Skeletal muscle satellite cell (primary cell): ENCODE measurements at regions not wholly inside any gene's neighbourhood (a gene's known extent, or its start where the extent isn't known, plus 50 kb on each side); places are given as distances from the start of the nearest gene placed in this dataset.
"Not testable (repeated sequence)": the region's sequence is repeated elsewhere in the genome, so short reads cannot be mapped to it uniquely, and the experiment has no call there.

Experiments used
- H3K27me3 ChIP-seq: 2 replicates; pipeline ENCODE4 v1.7.0; 2013; ENCODE audit warnings: low read length; ENCODE audit not compliant: control insufficient read depth, insufficient read depth
- H3K36me3 ChIP-seq: 2 replicates; pipeline ENCODE4 v1.7.0; 2013; ENCODE audit warnings: mild to moderate bottlenecking, control low read depth, low read length; ENCODE audit not compliant: insufficient read depth
- H3K4me1 ChIP-seq: 2 replicates; pipeline ENCODE4 v1.7.0; 2013; ENCODE audit warnings: low read length; ENCODE audit not compliant: control insufficient read depth, insufficient read depth
- H3K4me2 ChIP-seq: 2 replicates; pipeline ENCODE4 v1.7.0; 2013; ENCODE audit warnings: mild to moderate bottlenecking, low read length
- H3K4me3 ChIP-seq: 2 replicates; pipeline ENCODE4 v1.7.0; 2013; ENCODE audit warnings: low read length
- H3K9ac ChIP-seq: 2 replicates; pipeline ENCODE4 v1.7.0; 2013; ENCODE audit warnings: mild to moderate bottlenecking, low read depth, low read length, moderate library complexity
- H3K9me3 ChIP-seq: replicated peaks from 2 replicates; pipeline ENCODE4 v1.7.0; 2013; ENCODE audit warnings: mild to moderate bottlenecking, control low read depth, low read length

DNA sequence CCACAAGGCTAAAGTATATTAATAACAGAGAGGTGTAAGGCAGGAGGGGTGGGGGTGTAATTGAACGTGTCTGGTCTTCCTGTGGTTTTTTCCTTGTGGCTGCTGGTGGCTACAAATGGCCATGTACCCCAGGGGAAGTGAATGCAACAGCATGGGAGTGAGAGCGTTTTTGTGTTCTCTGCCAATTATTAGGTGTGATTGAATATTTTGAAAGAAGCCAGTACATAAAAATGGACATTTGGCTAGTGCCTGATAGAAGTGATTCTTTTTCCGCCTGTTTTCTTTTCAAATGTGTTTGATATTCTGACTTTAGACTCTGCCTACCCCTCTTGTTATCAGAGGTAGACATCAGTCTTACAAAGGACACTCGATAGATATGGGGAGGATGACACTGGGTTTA is 141.3 kb downstream of the PRL start:
- H3K27me3 ChIP-seq = no peaks in the 10 kb centered on the region
- H3K4me1 ChIP-seq = peaks cover 2% of the 10 kb centered on the region
- no peak overlapping the region for H3K4me3 ChIP-seq
- H3K36me3 ChIP-seq = no peaks in the 10 kb centered on the region
- H3K9me3 ChIP-seq = no peaks in the 10 kb centered on the region
- H3K4me2 ChIP-seq = no peak overlapping the region
- no peak overlapping the region for H3K9ac ChIP-seq

DNA sequence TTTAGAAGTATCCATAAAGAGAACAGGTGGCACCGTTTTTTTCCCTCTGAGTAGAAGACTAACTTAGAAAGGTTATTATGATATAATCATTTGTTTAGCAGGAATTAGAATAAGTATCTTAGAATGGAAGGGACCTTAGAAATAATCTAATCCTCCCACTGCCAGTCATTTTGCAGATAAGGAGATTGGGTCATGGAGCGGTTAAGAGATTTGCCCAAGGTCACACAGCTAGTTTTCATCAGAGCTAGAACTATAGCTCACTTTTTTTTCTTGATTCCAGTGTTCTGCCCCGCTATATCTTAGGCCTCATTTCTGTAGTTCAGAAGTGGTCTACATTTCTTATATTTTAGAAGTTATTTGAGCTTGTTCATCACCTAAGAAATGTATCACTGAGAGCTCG is 139.6 kb downstream of the PRL start:
- no peaks in the 10 kb centered on the region for H3K27me3 ChIP-seq
- H3K4me3 ChIP-seq = no peak overlapping the region
- no peak overlapping the region for H3K9ac ChIP-seq
- no peaks in the 10 kb centered on the region for H3K9me3 ChIP-seq
- no peaks in the 10 kb centered on the region for H3K36me3 ChIP-seq
- H3K4me1 ChIP-seq = no peaks in the 10 kb centered on the region
- no peak overlapping the region for H3K4me2 ChIP-seq

DNA sequence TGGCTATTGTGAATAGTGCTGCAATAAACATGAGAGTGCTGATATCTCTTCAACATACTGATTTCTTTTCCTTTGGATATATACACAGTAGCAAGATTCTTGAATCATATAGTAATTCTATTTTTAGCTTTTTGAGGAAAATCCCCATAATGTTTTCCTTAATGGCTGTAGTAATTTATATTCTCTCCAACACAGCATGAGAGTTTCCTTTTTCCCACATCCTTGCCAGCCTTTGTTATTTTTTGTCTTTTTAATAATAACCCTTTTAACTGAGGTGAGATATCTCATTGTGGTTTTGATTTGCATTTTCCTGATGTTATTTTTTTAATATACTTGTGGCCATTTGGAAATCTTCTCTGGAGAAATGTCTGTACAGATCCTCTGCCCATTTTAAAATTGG is 132.6 kb downstream of the PRL start:
- Histone ChIP-seq H3K9me3 (no peaks in the 10 kb centered on the region), H3K4me3 (no peak overlapping the region), H3K27me3 (no peaks in the 10 kb centered on the region), H3K36me3 (no peaks in the 10 kb centered on the region), H3K9ac (no peak overlapping the region), H3K4me2 (no peak overlapping the region), H3K4me1 (no peaks in the 10 kb centered on the region)

DNA sequence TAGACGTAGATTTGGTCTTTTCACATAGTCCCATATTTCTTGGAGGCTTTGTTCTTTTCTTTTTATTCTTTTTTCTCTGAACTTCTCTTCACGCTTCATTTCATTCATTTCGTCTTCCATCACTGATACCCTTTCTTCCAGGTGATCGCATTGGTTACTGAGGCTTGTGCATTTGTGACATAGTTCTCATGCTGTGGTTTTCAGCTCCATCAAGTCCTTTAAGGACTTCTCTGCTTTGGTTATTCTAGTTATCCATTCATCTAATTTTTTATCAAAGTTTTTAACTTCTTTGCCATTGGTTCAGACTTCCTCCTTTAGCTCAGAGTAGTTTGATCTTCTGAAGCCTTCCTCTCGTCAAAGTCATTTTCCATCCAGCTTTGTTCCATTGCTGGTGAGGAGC is 125.8 kb downstream of the PRL start:
- H3K36me3 ChIP-seq, H3K9me3 ChIP-seq, H3K4me2 ChIP-seq, H3K27me3 ChIP-seq, H3K4me1 ChIP-seq, H3K4me3 ChIP-seq, H3K9ac ChIP-seq: not testable (repeated sequence)

DNA sequence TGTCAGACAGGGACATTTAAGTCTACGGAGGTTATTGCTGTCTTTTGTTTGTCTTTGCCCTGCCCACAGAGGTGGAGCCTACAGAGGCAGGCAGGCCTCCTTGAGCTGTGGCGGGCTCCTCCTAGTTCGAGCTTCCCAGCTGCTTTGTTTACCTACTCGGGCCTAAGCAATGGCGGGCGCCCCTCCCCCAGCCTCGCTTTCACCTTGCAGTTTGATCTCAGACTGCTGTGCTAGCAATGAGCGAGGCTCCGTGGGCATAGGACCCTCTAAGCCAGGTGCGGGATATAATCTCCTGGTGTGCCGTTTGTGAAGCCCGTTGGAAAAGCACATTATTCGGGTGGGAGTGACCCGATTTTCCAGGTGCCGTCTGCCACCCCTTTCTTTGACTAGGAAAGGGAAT is 125.0 kb downstream of the PRL start:
- H3K4me2 ChIP-seq, H3K4me1 ChIP-seq, H3K27me3 ChIP-seq, H3K9ac ChIP-seq, H3K9me3 ChIP-seq, H3K36me3 ChIP-seq, H3K4me3 ChIP-seq: not testable (repeated sequence)

DNA sequence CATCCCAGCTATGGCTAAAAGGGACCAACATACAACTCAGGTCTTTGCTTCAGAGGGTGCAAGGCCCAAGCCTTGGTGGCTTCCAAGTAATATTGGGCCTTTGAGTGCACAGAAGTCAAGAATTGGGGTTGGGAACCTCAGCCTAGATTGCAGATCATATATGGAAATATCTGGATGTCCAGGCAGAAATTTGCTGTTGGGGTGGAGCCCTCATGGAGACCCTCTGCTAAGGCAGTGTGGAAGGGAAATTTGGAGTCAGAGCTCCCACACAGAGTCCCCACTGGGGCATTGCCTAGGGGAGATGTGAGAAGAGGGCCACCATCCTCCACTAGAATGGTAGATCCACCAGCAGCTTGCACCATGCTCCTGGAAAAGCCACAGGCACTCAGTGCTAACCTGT is 123.5 kb downstream of the PRL start:
- Histone ChIP-seq H3K4me3 (no peak overlapping the region), H3K36me3 (no peaks in the 10 kb centered on the region), H3K27me3 (no peaks in the 10 kb centered on the region), H3K9me3 (peaks cover 8% of the 10 kb centered on the region), H3K9ac (no peak overlapping the region), H3K4me2 (no peak overlapping the region), H3K4me1 (no peaks in the 10 kb centered on the region)

DNA sequence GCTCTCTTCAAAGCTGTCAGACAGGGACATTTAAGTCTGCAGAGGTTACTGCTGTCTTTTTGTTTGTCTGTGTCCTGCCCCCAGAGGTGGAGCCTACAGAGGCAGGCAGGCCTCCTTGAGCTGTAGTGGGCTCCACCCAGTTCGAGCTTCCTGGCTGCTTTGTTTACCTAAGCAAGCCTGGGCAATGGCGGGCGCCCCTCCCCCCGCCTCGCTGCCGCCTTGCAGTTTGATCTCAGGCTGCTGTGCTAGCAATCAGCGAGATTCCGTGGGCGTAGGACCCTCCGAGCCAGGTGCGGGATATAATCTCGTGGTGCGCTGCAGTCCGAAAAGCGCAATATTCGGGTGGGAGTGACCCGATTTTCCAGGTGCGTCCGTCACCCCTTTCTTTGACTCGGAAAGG is 116.6 kb downstream of the PRL start:
- H3K9ac ChIP-seq, H3K36me3 ChIP-seq, H3K4me2 ChIP-seq, H3K9me3 ChIP-seq, H3K4me3 ChIP-seq, H3K4me1 ChIP-seq, H3K27me3 ChIP-seq: not testable (repeated sequence)

DNA sequence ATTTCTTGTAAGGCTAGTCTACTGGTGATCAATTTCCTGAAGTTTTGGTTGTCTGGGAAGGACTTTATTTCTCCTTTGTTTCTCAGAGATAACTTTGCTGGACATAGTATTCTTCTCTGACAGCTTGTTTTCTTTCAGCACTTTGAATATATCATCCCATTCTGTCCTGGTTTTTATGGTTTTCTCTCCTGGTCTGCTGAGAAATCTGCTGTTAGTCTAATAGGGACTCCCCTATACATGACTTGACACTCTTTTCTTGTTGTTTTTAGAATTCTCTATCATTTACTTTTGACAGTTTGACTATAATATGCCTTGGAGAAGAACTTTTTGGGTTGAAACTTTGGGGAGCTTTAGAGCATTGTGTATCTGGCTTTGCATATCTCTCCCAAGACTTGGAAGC is 112.5 kb downstream of the PRL start:
- Histone ChIP-seq H3K9ac (no peak overlapping the region), H3K4me3 (no peak overlapping the region), H3K27me3 (no peaks in the 10 kb centered on the region), H3K9me3 (peaks cover 5% of the 10 kb centered on the region), H3K36me3 (no peaks in the 10 kb centered on the region), H3K4me1 (no peaks in the 10 kb centered on the region), H3K4me2 (no peak overlapping the region)

DNA sequence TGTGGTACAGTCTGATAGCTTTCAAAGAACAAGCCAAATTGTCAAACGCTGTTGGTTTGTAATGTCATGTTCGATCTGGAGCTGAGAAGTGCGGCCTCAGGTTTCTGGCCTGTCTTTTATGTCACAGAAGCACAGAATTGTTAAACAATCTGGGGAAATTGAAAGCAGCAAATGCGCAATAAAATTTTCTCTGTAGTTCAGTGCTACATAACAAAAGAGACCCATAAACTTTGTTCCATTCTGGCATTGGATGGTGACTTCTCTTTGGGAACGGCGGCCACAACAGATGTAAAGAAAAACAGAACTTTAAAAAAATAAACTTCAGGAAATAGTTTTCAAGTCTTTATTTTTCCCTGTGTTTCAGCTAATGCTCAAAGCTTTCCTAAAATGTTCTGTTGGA is 106.9 kb downstream of the PRL start:
- Histone ChIP-seq H3K27me3 (no peaks in the 10 kb centered on the region), H3K36me3 (no peaks in the 10 kb centered on the region), H3K4me1 (peaks cover 4% of the 10 kb centered on the region), H3K4me3 (no peak overlapping the region), H3K9me3 (no peaks in the 10 kb centered on the region), H3K9ac (no peak overlapping the region), H3K4me2 (no peak overlapping the region)

DNA sequence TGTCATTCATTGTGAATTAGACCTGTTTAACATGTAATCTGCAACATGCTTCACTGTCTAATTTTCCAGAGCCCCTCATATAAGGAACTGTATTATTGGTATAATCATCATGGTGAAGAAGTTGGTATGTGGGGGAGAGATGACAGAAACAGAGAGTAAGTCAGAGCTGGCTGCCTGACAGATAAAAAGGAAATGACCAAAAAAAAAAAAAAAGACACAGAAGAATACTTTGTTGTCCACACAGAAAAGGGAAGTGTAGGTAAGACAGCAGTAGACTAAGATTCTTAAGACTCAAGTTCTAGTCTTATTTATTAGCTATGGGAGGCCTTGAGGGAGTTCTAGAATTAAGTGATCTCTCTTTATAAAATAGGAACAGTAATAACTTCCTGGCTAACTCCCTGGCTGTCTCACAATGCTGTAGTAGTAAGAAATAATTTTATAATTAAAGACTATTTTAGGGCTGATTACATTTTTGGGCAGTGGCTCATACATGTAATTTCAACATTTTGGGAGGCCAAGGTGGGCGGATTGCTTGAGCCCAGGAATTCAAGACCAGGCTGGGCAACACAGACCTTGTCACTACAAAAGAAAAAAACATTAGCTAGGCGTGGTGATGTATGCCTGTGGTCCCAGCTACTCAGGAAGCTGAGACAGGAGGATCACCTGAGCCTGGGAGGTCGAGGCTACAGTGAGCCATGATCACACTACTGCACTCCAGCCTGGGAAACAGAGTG is 102.5 kb downstream of the PRL start:
- no peak overlapping the region for H3K4me2 ChIP-seq
- no peak overlapping the region for H3K4me3 ChIP-seq
- H3K36me3 ChIP-seq = no peaks in the 10 kb centered on the region
- H3K27me3 ChIP-seq = no peaks in the 10 kb centered on the region
- H3K9me3 ChIP-seq = no peaks in the 10 kb centered on the region
- peaks cover 6% of the 10 kb centered on the region for H3K4me1 ChIP-seq
- H3K9ac ChIP-seq = no peak overlapping the region

DNA sequence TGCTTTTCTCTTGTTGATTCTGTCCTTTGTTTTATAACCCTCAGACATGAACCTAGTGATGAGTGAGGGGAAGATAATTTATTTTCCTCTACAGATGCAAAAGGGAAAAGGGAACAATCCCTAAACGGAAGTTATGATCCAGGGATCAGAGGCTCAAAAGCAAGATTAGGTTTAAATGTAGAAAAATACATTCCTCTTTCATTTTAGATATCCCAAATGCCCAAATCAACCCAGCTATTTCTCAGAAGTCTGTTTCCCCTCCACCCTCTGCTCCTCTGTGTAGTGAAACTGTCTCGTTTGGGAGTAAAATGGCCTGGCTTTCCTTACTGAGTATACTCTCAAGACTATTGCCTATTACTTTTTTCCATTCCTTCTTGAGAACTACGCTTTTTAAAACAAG is 97.1 kb downstream of the PRL start:
- Histone ChIP-seq H3K4me1 (peaks cover 3% of the 10 kb centered on the region), H3K36me3 (no peaks in the 10 kb centered on the region), H3K9me3 (no peaks in the 10 kb centered on the region), H3K4me3 (no peak overlapping the region), H3K4me2 (no peak overlapping the region), H3K27me3 (no peaks in the 10 kb centered on the region), H3K9ac (no peak overlapping the region)

DNA sequence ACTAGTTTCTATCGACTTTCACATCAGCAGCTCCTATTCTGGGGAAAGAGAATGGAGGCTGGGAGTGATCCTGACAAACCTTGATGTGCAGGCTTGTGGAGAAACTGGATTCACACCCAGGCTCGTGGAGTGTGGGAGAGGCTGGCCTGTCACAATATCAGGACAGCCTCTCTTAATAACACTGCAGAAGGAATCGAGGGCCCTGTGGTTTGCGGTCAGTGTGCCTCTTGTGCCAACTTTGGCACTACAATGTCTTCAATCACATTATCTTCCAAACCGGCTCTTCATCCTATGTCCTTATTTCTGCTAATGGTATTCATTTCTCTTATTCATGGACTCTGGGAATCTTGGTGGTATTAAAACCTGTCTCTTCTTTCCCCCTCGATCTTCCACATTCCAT is 92.7 kb downstream of the PRL start:
- Histone ChIP-seq H3K4me2 (no peak overlapping the region), H3K9me3 (no peaks in the 10 kb centered on the region), H3K4me3 (no peak overlapping the region), H3K4me1 (no peaks in the 10 kb centered on the region), H3K9ac (no peak overlapping the region), H3K36me3 (no peaks in the 10 kb centered on the region), H3K27me3 (no peaks in the 10 kb centered on the region)
